Gastrocnemius medialis (tissue), 4 donors: ENCODE measurements at regions not wholly inside any gene's neighbourhood (a gene's known extent, or its start where the extent isn't known, plus 50 kb on each side); places are given as distances from the start of the nearest gene placed in this dataset.

Source experiments
- ATAC-seq, 2 donors: fragments of 150-250 bp; one replicate each; pipeline ENCODE4 v1.9.1; 2016
- DNase-seq, 2 donors: peaks; one replicate each; pipeline ENCODE4 v3.0.0-alpha.2; 2019
- H3K27ac ChIP-seq, 4 donors: fragments of 200-600 bp; sonication (generic); 1 replicate in 1 of 4; 2 replicates in 3 of 4; pipeline ENCODE4 v1.5.1; 2016 to 2018; ENCODE audit warnings: mild to moderate bottlenecking in 2 of 4, moderate library complexity in 1 of 4
- H3K27me3 ChIP-seq, 3 donors: fragments of 200-600 bp; sonication (generic) in 2 of 3; 1 replicate in 1 of 3; 2 replicates in 2 of 3; pipeline versions ENCODE4 v1.5.1 to v1.6.0; 2016 to 2019; ENCODE audit warnings: mild to moderate bottlenecking in 1 of 3, moderate library complexity in 1 of 3
- H3K36me3 ChIP-seq, 2 donors: fragments of 200-600 bp; sonication (generic) in 1 of 2; one replicate each; pipeline ENCODE4 v1.5.1; 2017 to 2018
- H3K4me1 ChIP-seq, 2 donors: fragments of 200-600 bp; sonication (generic) in 1 of 2; one replicate each; pipeline ENCODE4 v1.5.1; 2016 to 2017; ENCODE audit warnings: mild to moderate bottlenecking in 2 of 2
- H3K4me3 ChIP-seq, 4 donors: fragments of 200-600 bp; sonication (generic) in 3 of 4; 1 replicate in 1 of 4; 2 replicates in 3 of 4; pipeline ENCODE4 v1.5.1; 2016 to 2019; ENCODE audit warnings: mild to moderate bottlenecking in 2 of 4
- H3K9me3 ChIP-seq, 3 donors: fragments of 200-600 bp; sonication (generic) in 2 of 3; 1 replicate in 1 of 3; 2 replicates in 2 of 3; pipeline ENCODE4 v1.5.1; 2016 to 2019
- CTCF ChIP-seq, 5 experiments: fragments of 450-650 bp in 3 of 5; fragments of 200-600 bp in 2 of 5; sonication (generic) in 2 of 5; IDR thresholded peaks in 4 of 5; conservative IDR thresholded peaks in 1 of 5; 1 replicate in 4 of 5; 2 replicates in 1 of 5; pipeline ENCODE4 v1.5.1; 2016 to 2019; ENCODE audit warnings: antibody characterized with exemption in 5 of 5, mild to moderate bottlenecking in 3 of 5, moderate library complexity in 3 of 5
- POLR2A ChIP-seq, 2 donors: fragments of 450-650 bp; IDR thresholded peaks; one replicate each; pipeline ENCODE4 v1.6.1; 2017; ENCODE audit warnings: antibody characterized with exemption in 2 of 2, mild to moderate bottlenecking in 2 of 2, moderate library complexity in 2 of 2
- in situ Hi-C, 4 donors: fragments of 200-750 bp; cut with MboI; loops; one replicate each; pipeline versions ENCODE4 v1.15.0 to v1.8.0; 2017; ENCODE audit warnings: low sequenced_read_pairs in 4 of 4
- intact Hi-C: fragments of 100-400 bp; cut with DNase I; formaldehyde crosslinking; loops from one replicate; pipeline ENCODE4 v1.15.1; 2023; ENCODE audit warnings: low total_unique reads

- no peaks in the 10 kb centered on the region for H3K36me3 ChIP-seq
- in situ Hi-C loops = no loop called here
- TF ChIP-seq CTCF (IDR thresholded peaks at IDR 0.05 in 4 of 5, conservative IDR thresholded peaks at IDR 0.05 in 1 of 5) (no peak), POLR2A (IDR thresholded peaks at IDR 0.05) (no peak)
- no peak overlapping the region for H3K27ac ChIP-seq
- ATAC-seq (no peak), DNase-seq (no peak)
- no peaks in the 10 kb centered on the region for H3K4me1 ChIP-seq
- intact Hi-C loops = no loop called here
- no peak overlapping the region for H3K4me3 ChIP-seq
- no peaks in the 10 kb centered on the region for H3K9me3 ChIP-seq
- H3K27me3 ChIP-seq = no peaks in the 10 kb centered on the region
These were observed 410.8 kb downstream of the DMAC1 start for GRCh38 chr9:7388755-7389154.

GRCh38 chr9:7387840-7388239 lies 411.7 kb downstream of the DMAC1 start:
- Histone ChIP-seq H3K27me3 (no peaks in the 10 kb centered on the region), H3K36me3 (no peaks in the 10 kb centered on the region), H3K27ac (no peak overlapping the region), H3K4me3 (no peak overlapping the region), H3K4me1 (no peaks in the 10 kb centered on the region), H3K9me3 (no peaks in the 10 kb centered on the region)
- intact Hi-C loops = no loop called here
- in situ Hi-C loops = no loop called here
- DNase-seq (no peak), ATAC-seq (no peak)
- no peak for TF ChIP-seq CTCF (IDR thresholded peaks at IDR 0.05 in 4 of 5, conservative IDR thresholded peaks at IDR 0.05 in 1 of 5)
- TF ChIP-seq POLR2A (IDR thresholded peaks at IDR 0.05) = no peak

- ATAC-seq (no peak), DNase-seq (no peak)
- in situ Hi-C loops (no loop called here), intact Hi-C loops (no loop called here)
- Histone ChIP-seq H3K4me3 (no peak overlapping the region), H3K4me1 (no peaks in the 10 kb centered on the region), H3K36me3 (no peaks in the 10 kb centered on the region), H3K27me3 (no peaks in the 10 kb centered on the region), H3K27ac (no peak overlapping the region), H3K9me3 (no peaks in the 10 kb centered on the region)
- TF ChIP-seq CTCF (IDR thresholded peaks at IDR 0.05 in 4 of 5, conservative IDR thresholded peaks at IDR 0.05 in 1 of 5) (no peak), POLR2A (IDR thresholded peaks at IDR 0.05) (no peak)
These were observed 417.3 kb downstream of the DMAC1 start for GRCh38 chr9:7382304-7382703.

GRCh38 chr9:7377489-7377888 lies 422.1 kb downstream of the DMAC1 start:
- DNase-seq (no peak), ATAC-seq (no peak)
- Histone ChIP-seq H3K9me3 (no peaks in the 10 kb centered on the region), H3K4me3 (no peak overlapping the region), H3K36me3 (no peaks in the 10 kb centered on the region), H3K27ac (no peak overlapping the region), H3K27me3 (no peaks in the 10 kb centered on the region), H3K4me1 (no peaks in the 10 kb centered on the region)
- intact Hi-C loops = no loop called here
- in situ Hi-C loops = no loop called here
- TF ChIP-seq POLR2A (IDR thresholded peaks at IDR 0.05) (no peak), CTCF (IDR thresholded peaks at IDR 0.05 in 4 of 5, conservative IDR thresholded peaks at IDR 0.05 in 1 of 5) (no peak)

GRCh38 chr9:7376833-7377232 lies 422.7 kb downstream of the DMAC1 start:
- intact Hi-C loops = no loop called here
- Histone ChIP-seq H3K27me3 (no peaks in the 10 kb centered on the region), H3K27ac (no peak overlapping the region), H3K4me3 (no peak overlapping the region), H3K9me3 (no peaks in the 10 kb centered on the region), H3K4me1 (no peaks in the 10 kb centered on the region), H3K36me3 (no peaks in the 10 kb centered on the region)
- in situ Hi-C loops = no loop called here
- DNase-seq (no peak), ATAC-seq (no peak)
- TF ChIP-seq CTCF (IDR thresholded peaks at IDR 0.05 in 4 of 5, conservative IDR thresholded peaks at IDR 0.05 in 1 of 5) = no peak
- no peak for TF ChIP-seq POLR2A (IDR thresholded peaks at IDR 0.05)
